Upper lobe of right lung (tissue), 1 donor: ENCODE measurements at regions not wholly inside any gene's neighbourhood (a gene's known extent, or its start where the extent isn't known, plus 50 kb on each side); places are given as distances from the start of the nearest gene placed in this dataset.

Experiments
- ATAC-seq: fragments of 200-7000 bp; cut with Tn5 transposase; one replicate; pipeline ENCODE4 v1.9.1; 2020; ENCODE audit warnings: mild to moderate bottlenecking, moderate library complexity
- DNase-seq: peaks from one replicate; pipeline ENCODE4 v3.0.0-alpha.2; 2020
- H3K27ac ChIP-seq: fragments of 200-600 bp; one replicate; pipeline ENCODE4 v1.8.0; 2022
- H3K27me3 ChIP-seq: fragments of 200-600 bp; one replicate; pipeline ENCODE4 v1.8.0; 2022; ENCODE audit warnings: mild to moderate bottlenecking
- H3K36me3 ChIP-seq: fragments of 200-600 bp; one replicate; pipeline ENCODE4 v1.8.0; 2022
- H3K4me1 ChIP-seq: fragments of 200-600 bp; one replicate; pipeline ENCODE4 v1.8.0; 2022
- H3K4me3 ChIP-seq: fragments of 200-600 bp; one replicate; pipeline ENCODE4 v1.8.0; 2022; ENCODE audit warnings: mild to moderate bottlenecking
- H3K9me3 ChIP-seq: fragments of 200-600 bp; one replicate; pipeline ENCODE4 v1.8.0; 2022
- intact Hi-C: fragments of 100-400 bp; cut with DNase I; formaldehyde crosslinking; loops from one replicate; pipeline ENCODE4 v1.11.0; 2022
- TF ChIP-seq, protein P1 (sequence below): fragments of 200-600 bp; IDR thresholded peaks from one replicate; pipeline ENCODE4 v1.8.0; 2022; ENCODE audit warnings: antibody characterized with exemption
- donor health status: DM: no; HTN: yes; CAD: no; lungs with severe emphysema.

DNA sequence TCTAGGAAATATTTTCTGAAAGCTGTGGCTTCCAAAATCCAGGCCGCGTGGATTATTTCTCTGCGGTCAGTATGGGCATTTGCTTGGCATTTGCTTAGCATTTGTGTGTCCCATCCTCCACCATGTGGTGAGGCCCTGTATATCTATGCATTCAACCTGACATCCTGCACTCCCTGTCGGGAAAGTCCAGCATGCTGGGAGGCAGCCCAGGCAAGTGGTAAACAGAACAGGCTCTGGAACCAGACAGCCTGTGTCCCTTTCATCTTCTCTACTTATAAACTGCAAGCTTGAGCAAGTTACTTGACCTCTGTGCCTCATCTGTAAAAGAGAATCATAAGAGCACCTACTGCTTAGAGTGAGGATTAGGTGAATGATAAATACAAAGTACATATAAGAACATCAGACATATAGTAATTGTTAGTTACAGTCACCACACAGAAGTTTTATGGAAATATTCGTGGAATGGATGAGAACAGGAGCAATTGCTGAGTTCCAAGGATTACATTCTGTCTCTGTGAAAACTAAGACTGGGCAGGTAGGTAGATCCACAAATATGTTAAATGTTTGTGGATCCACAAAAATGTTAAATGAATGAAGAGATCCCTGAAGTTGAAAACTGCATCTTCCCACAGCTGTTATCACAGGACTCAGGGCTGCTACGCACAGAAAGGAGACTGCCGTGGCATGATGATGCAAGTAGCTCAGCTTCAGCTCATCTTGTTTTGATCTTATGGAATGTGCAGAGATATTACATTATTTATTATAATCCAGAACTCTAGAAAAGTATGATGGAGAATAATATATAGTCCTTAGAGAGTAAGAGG is 317.0 kb upstream of the MMADHC start:
- H3K27ac ChIP-seq = no peak overlapping the region
- H3K9me3 ChIP-seq = no peaks in the 10 kb centered on the region
- no peaks in the 10 kb centered on the region for H3K27me3 ChIP-seq
- no peak for DNase-seq
- TF ChIP-seq, protein P1, sequence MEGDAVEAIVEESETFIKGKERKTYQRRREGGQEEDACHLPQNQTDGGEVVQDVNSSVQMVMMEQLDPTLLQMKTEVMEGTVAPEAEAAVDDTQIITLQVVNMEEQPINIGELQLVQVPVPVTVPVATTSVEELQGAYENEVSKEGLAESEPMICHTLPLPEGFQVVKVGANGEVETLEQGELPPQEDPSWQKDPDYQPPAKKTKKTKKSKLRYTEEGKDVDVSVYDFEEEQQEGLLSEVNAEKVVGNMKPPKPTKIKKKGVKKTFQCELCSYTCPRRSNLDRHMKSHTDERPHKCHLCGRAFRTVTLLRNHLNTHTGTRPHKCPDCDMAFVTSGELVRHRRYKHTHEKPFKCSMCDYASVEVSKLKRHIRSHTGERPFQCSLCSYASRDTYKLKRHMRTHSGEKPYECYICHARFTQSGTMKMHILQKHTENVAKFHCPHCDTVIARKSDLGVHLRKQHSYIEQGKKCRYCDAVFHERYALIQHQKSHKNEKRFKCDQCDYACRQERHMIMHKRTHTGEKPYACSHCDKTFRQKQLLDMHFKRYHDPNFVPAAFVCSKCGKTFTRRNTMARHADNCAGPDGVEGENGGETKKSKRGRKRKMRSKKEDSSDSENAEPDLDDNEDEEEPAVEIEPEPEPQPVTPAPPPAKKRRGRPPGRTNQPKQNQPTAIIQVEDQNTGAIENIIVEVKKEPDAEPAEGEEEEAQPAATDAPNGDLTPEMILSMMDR = no peak
- no peak for ATAC-seq
- no peaks in the 10 kb centered on the region for H3K36me3 ChIP-seq
- H3K4me1 ChIP-seq = no peaks in the 10 kb centered on the region
- no peak overlapping the region for H3K4me3 ChIP-seq
- intact Hi-C loops = no loop called here

DNA sequence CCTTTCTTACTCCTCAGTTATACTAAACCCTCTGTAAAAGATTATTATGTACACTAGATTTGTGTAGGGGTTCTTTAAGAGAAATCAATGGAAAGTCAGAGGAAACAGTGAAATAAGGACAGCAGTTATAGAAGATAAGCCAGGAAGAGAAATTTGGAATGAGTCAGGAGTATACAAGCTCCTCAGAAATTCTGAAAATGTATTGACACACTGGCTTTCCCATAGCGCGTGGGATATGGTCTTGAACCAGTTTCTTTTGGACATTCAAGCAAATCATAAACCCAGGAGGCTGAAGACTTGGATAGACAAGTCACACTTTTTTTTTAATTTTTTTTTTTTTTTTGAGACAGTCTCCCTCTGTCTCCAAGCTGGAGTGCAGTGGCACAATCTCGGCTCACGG is 316.1 kb upstream of the MMADHC start:
- H3K27ac ChIP-seq = no peak overlapping the region
- H3K27me3 ChIP-seq = no peaks in the 10 kb centered on the region
- no peaks in the 10 kb centered on the region for H3K9me3 ChIP-seq
- no peak overlapping the region for H3K4me3 ChIP-seq
- DNase-seq (no peak), ATAC-seq (no peak)
- intact Hi-C loops = no loop called here
- TF ChIP-seq, protein P1 = no peak
- H3K4me1 ChIP-seq = no peaks in the 10 kb centered on the region
- no peaks in the 10 kb centered on the region for H3K36me3 ChIP-seq

DNA sequence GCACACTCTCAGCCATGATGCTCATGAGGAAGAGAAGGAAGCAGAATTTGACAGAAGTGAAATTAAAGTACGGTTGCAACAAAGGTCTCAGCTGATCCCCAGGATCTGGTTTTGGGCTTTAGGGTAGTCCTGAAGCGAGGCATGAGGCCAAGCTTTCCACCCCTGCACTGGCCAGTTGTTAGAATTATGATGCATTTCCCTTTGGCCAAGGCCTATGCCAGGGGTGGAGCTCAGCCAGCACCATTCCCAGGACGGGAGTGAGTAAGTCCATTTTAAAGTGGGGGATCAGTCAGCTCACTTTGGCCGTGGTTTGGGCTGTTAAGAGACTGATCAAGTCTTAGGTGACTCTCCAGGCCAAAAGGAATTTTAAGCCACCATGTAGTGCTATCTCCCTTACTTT is 314.5 kb upstream of the MMADHC start:
- DNase-seq = no peak
- Histone ChIP-seq H3K27ac (no peak overlapping the region), H3K36me3 (no peaks in the 10 kb centered on the region), H3K27me3 (no peaks in the 10 kb centered on the region), H3K4me3 (no peak overlapping the region), H3K9me3 (no peaks in the 10 kb centered on the region), H3K4me1 (no peaks in the 10 kb centered on the region)
- intact Hi-C loops = no loop called here
- no peak for ATAC-seq
- TF ChIP-seq, protein P1 = no peak

DNA sequence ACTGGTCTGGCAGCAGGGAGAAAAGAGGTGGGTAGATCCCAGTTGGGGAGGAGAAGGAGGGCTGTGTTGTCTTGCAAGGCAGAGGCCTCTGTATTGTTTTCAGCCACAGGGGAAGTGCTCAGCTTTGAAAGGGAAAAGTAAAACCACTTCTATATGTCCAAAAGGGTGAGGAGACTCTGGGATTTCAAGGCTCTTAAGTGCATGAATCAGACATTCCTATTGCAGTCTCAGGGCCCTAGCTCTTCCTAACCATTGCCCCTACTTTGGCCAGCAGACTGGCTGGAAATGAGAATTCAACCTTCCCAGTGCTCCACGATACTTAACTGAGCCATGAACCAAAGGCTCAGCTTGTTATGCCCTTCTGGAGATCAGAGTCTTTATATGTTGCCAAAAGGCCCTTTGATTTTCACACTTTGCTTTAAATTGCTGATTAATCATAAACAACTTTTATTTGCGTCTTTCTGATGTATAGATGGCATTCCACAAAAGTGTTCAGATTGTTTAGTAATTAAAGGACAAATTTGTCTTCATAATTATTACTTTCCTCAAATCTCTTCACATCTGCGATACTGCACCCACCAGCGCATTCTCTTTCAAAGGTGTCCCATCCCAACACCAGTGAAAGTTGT is 313.8 kb upstream of the MMADHC start:
- H3K9me3 ChIP-seq = no peaks in the 10 kb centered on the region
- no peaks in the 10 kb centered on the region for H3K27me3 ChIP-seq
- intact Hi-C loops = no loop called here
- H3K27ac ChIP-seq = no peak overlapping the region
- H3K36me3 ChIP-seq = no peaks in the 10 kb centered on the region
- TF ChIP-seq, protein P1 = no peak
- no peak for ATAC-seq
- no peaks in the 10 kb centered on the region for H3K4me1 ChIP-seq
- H3K4me3 ChIP-seq = no peak overlapping the region
- no peak for DNase-seq

DNA sequence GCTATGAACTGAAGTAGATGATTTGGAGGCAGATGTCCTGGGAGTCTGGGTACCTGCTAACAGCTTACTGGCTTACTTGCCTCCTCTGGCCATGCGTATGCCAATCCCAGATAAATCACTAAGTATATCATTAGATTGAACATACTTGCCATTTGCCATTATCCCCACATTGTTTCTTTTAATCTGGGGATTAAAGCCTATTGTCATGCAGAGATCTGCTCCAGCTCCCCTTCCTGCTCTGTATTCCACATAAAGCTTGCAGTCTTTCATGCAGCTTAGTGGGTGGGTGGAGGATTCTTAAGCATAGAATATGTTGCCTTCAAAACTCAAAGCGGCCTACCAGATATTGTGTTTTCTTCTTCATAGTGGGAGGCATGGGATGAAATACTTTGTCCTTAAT is 311.8 kb upstream of the MMADHC start:
- no peak overlapping the region for H3K27ac ChIP-seq
- no peaks in the 10 kb centered on the region for H3K36me3 ChIP-seq
- H3K4me1 ChIP-seq = no peaks in the 10 kb centered on the region
- no peaks in the 10 kb centered on the region for H3K27me3 ChIP-seq
- DNase-seq (no peak), ATAC-seq (no peak)
- no peak overlapping the region for H3K4me3 ChIP-seq
- intact Hi-C loops = no loop called here
- TF ChIP-seq, protein P1 = no peak
- H3K9me3 ChIP-seq = no peaks in the 10 kb centered on the region
